Pancreas (tissue), 10 donors: ENCODE measurements at regions not wholly inside any gene's neighbourhood (a gene's known extent, or its start where the extent isn't known, plus 50 kb on each side); places are given as distances from the start of the nearest gene placed in this dataset.

Source experiments
- ATAC-seq, 4 donors: fragments of 200-7000 bp; cut with Tn5 transposase; one replicate each; pipeline versions ENCODE4 v1.8.0 to v1.9.1; 2020; ENCODE audit warnings: mild to moderate bottlenecking in 4 of 4, moderate library complexity in 4 of 4
- DNase-seq, 6 donors: peaks; one replicate each; pipeline ENCODE4 v3.0.0-alpha.2; 2020
- FAIRE-seq: peaks from 2 replicates; lab custom pipeline; 2012; peaks lifted over from hg19 to GRCh38; lab: Jason Lieb, UNC
- H3K27ac ChIP-seq, 4 donors: fragments of 200-600 bp; sonication (generic); 1 replicate in 3 of 4; 2 replicates in 1 of 4; pipeline versions ENCODE4 v1.5.0 to v1.8.0; 2020
- H3K27me3 ChIP-seq, 4 donors: fragments of 200-600 bp; one replicate each; pipeline ENCODE4 v1.8.0; 2021
- H3K36me3 ChIP-seq, 3 donors: fragments of 200-600 bp; sonication (generic) in 1 of 3; one replicate each; pipeline versions ENCODE4 v1.5.0 to v1.8.0; 2020 to 2021
- H3K4me1 ChIP-seq, 3 donors: fragments of 200-600 bp; one replicate each; pipeline ENCODE4 v1.8.0; 2021
- H3K4me3 ChIP-seq, 4 donors: fragments of 200-600 bp; sonication (generic) in 2 of 4; one replicate each; pipeline versions ENCODE4 v1.5.0 to v1.8.0; 2020 to 2021
- H3K9me3 ChIP-seq, 4 donors: fragments of 200-600 bp; one replicate each; pipeline ENCODE4 v1.8.0; 2021
- CTCF ChIP-seq, 4 donors: fragments of 200-600 bp; sonication (generic) in 3 of 4; IDR thresholded peaks; one replicate each; pipeline versions ENCODE4 v1.5.0 to v1.8.0; 2021; ENCODE audit warnings: antibody characterized with exemption in 4 of 4
- WGBS, 2 donors: extraction: QIAGEN DNeasy Blood & Tissue Kit; methylation state at CpG; one replicate each; pipeline ENCODE4 v1.1.7; 2013; 5-methylcytosine and 5-hydroxymethylcytosine counted together
- intact Hi-C, 3 donors: fragments of 100-400 bp; cut with DNase I; formaldehyde crosslinking; loops; one replicate each; pipeline versions ENCODE4 v1.11.1 to v1.14.2; 2022
- donor health status: healthy with polysubstance abuse.
- donor health status: DM: no; HTN: no; CAD: no; lungs with moderate emphysema.
- donor health status: DM: no; HTN: no; CAD: no.
- donor health status: control.
- donor health status: control.
- donor health status: Bipolar disorder and iron deficiency.
- donor health status: DM: yes; HTN: yes; CAD: no.
- donor health status: DM: no; HTN: no; CAD: no.
- donor health status: DM: no; HTN: no; CAD: no.
- donor health status: DM: yes; HTN: yes; CAD: no.

GRCh38 chr6:71157345-71157744, 131.3 kb upstream of the OGFRL1 start:
- DNase-seq (no peak), ATAC-seq (no peak), FAIRE-seq (no peak)
- H3K36me3 ChIP-seq: no peaks in the 10 kb centered on the region
- intact Hi-C loops: no loop called here
- H3K9me3 ChIP-seq: no peaks in the 10 kb centered on the region
- H3K27me3 ChIP-seq: no peaks in the 10 kb centered on the region
- H3K4me1 ChIP-seq: no peaks in the 10 kb centered on the region
- H3K4me3 ChIP-seq: no peak overlapping the region
- no peak for TF ChIP-seq CTCF (IDR thresholded peaks at IDR 0.05)
- H3K27ac ChIP-seq: no peak overlapping the region
- 70 to 79% methylated on average over 1 of the region's 1 CpG for WGBS, 2 donors

GRCh38 chr6:71164890-71165289, 123.7 kb upstream of the OGFRL1 start:
- no peak for DNase-seq
- FAIRE-seq: no peak
- intact Hi-C loops: no loop called here
- H3K4me1 ChIP-seq: no peaks in the 10 kb centered on the region
- H3K9me3 ChIP-seq: no peaks in the 10 kb centered on the region
- no peak overlapping the region for H3K27ac ChIP-seq
- 89 to 93% methylated on average over 22 of the region's 22 CpGs for whole genome bisulfite sequencing, 2 donors
- no peaks in the 10 kb centered on the region for H3K36me3 ChIP-seq
- no peak for ATAC-seq
- H3K4me3 ChIP-seq: no peak overlapping the region
- no peaks in the 10 kb centered on the region for H3K27me3 ChIP-seq
- no peak for TF ChIP-seq CTCF (IDR thresholded peaks at IDR 0.05)

- 56 to 62% methylated on average over 1 of the region's 1 CpG for WGBS, 2 donors
Observed at GRCh38 chr6:71168233-71168765, 120.3 kb upstream of the OGFRL1 start.

GRCh38 chr6:71171497-71172070, 117.0 kb upstream of the OGFRL1 start:
- no peak for FAIRE-seq
- H3K27me3 ChIP-seq: no peaks in the 10 kb centered on the region
- WGBS, 2 donors: 14 to 24% methylated on average over 2 of the region's 2 CpGs
- H3K9me3 ChIP-seq: no peaks in the 10 kb centered on the region
- peaks cover 0 to 5% (median 0%) of the 10 kb centered on the region in 3 donors for H3K4me1 ChIP-seq
- no peak overlapping the region for H3K4me3 ChIP-seq
- intact Hi-C loops: no loop called here
- no peak overlapping the region for H3K27ac ChIP-seq
- no peak for DNase-seq
- ATAC-seq: no peak
- TF ChIP-seq CTCF (IDR thresholded peaks at IDR 0.05): no peak
- no peaks in the 10 kb centered on the region for H3K36me3 ChIP-seq

More at GRCh38 chr6:71168233-71168765, 120.3 kb upstream of the OGFRL1 start:
- H3K36me3 ChIP-seq: no peaks in the 10 kb centered on the region
- peaks cover 0 to 5% (median 0%) of the 10 kb centered on the region in 3 donors for H3K4me1 ChIP-seq
- intact Hi-C loops: no loop called here
- no peaks in the 10 kb centered on the region for H3K9me3 ChIP-seq
- no peak overlapping the region for H3K27ac ChIP-seq
- DNase-seq (no peak), ATAC-seq (no peak), FAIRE-seq (no peak)
- no peak for TF ChIP-seq CTCF (IDR thresholded peaks at IDR 0.05)
- no peak overlapping the region for H3K4me3 ChIP-seq
- no peaks in the 10 kb centered on the region for H3K27me3 ChIP-seq

GRCh38 chr6:71179249-71179885, 109.2 kb upstream of the OGFRL1 start:
- TF ChIP-seq CTCF (IDR thresholded peaks at IDR 0.05): no peak
- Histone ChIP-seq H3K4me3 (no peak overlapping the region), H3K4me1 (no peaks in the 10 kb centered on the region), H3K27me3 (no peaks in the 10 kb centered on the region), H3K9me3 (no peaks in the 10 kb centered on the region), H3K36me3 (no peaks in the 10 kb centered on the region), H3K27ac (no peak overlapping the region)
- FAIRE-seq (no peak), DNase-seq (no peak), ATAC-seq (no peak)
- WGBS, 2 donors: 60 to 67% methylated on average over 5 of the region's 5 CpGs
- intact Hi-C loops: no loop called here
